D721Med (cell line): ENCODE measurements at regions not wholly inside any gene's neighbourhood (a gene's known extent, or its start where the extent isn't known, plus 50 kb on each side); places are given as distances from the start of the nearest gene placed in this dataset.

Experiments
- DNase-seq: peaks from one replicate; pipeline ENCODE4 v3.0.0; 2011; ENCODE audit warnings: low spot score; ENCODE audit not compliant: insufficient read length
- FAIRE-seq: peaks from 2 replicates; lab custom pipeline; 2011; peaks lifted over from hg19 to GRCh38; lab: Jason Lieb, UNC
- TF ChIP-seq, protein P1 (sequence below): IDR thresholded peaks from 2 replicates; pipeline ENCODE4 v1.5.1; 2012; ENCODE audit warnings: mild to moderate bottlenecking, control low read depth; ENCODE audit not compliant: insufficient read depth; ENCODE audit errors: missing control alignments

DNA sequence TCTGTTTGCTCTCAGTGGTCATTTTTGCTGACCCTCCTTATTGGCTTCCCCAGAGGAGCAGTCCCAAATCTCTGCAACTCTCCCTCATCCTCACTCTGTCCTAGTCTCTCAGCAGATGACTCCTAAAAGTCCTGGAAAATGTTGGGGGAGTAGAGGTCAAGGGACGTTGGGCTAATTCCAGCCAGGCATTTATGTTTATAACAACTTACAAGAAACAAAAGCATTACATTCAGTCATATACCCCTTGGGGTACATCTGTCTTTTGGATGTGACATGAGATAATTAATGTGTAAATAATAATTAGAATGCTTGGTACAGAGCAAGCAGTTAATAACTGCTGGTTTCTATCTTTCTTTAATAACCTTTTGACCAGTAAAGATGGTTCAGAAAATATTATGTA lies 176.2 kb downstream of the YTHDC2 start:
- FAIRE-seq (no peak), DNase-seq (no peak)
- TF ChIP-seq, protein P1, sequence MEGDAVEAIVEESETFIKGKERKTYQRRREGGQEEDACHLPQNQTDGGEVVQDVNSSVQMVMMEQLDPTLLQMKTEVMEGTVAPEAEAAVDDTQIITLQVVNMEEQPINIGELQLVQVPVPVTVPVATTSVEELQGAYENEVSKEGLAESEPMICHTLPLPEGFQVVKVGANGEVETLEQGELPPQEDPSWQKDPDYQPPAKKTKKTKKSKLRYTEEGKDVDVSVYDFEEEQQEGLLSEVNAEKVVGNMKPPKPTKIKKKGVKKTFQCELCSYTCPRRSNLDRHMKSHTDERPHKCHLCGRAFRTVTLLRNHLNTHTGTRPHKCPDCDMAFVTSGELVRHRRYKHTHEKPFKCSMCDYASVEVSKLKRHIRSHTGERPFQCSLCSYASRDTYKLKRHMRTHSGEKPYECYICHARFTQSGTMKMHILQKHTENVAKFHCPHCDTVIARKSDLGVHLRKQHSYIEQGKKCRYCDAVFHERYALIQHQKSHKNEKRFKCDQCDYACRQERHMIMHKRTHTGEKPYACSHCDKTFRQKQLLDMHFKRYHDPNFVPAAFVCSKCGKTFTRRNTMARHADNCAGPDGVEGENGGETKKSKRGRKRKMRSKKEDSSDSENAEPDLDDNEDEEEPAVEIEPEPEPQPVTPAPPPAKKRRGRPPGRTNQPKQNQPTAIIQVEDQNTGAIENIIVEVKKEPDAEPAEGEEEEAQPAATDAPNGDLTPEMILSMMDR, result no peak

DNA sequence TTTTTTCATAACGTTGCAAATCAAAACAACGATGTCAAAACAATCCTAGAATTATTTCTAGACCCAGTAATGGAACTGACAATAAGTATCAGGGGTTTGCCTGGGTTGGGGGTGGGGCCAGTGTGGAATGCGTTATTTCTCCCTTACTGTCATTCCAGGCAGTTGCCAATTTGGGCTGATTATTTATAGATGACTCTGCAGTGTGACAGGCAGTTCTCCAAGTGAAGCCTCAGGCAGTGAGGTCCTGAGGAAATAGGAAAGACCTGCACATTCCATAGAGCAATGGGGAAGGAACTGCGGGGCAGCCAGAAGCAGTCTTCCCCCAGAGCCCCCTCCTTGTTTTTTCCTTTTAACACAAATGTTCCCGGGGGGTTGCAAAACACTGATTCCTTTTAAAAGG lies 179.0 kb downstream of the YTHDC2 start:
- FAIRE-seq (no peak), DNase-seq (no peak)
- TF ChIP-seq, protein P1, result no peak

DNA sequence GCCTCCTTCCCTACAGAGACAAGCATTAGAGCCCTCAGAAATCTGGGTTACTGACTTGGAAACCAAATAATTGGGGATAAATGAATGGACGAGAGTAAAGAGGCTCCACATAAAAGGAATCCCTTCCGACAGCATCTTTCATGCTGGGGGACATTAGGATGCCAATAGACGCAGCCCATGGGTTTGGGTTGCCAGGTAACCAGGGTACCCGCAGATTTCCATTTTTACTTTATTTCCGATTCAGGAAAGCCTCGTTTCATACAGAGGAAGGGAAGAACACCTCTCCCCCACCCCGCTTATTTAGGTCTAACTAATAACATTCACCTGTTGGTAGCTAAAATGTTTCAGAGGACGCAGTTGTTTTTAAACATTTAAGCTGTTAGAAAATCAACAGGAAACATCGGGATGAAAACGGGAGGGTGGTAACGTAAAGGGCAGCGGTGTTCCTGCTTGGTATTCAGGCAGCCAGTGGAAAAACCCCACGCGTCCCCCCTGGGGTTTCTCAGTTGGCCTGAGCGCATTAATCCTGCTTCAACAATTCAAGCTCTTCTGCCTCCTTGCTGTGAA lies 179.5 kb downstream of the YTHDC2 start:
- DNase-seq (no peak), FAIRE-seq (no peak)
- TF ChIP-seq, protein P1, result no peak

DNA sequence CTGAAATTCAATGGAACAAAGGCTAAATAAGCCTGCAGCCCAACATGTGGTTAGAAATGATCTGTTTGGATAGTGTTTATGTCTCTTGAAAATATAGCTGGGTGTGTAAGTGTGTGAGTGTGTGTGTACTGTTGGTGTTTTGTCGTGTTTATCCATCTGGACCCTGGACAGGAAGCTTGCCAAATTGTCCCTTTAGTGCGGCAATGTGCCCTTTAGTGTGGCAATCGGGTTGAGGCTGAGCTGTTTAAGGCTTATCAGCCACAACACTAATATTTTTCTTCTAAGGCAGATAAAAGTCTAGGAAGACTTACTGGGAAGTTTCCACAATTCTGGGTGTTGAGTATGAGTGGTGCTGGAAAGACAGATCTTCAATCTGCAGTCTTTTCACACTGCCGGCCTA lies 180.2 kb downstream of the YTHDC2 start:
- FAIRE-seq (no peak), DNase-seq (no peak)
- TF ChIP-seq, protein P1, result no peak

DNA sequence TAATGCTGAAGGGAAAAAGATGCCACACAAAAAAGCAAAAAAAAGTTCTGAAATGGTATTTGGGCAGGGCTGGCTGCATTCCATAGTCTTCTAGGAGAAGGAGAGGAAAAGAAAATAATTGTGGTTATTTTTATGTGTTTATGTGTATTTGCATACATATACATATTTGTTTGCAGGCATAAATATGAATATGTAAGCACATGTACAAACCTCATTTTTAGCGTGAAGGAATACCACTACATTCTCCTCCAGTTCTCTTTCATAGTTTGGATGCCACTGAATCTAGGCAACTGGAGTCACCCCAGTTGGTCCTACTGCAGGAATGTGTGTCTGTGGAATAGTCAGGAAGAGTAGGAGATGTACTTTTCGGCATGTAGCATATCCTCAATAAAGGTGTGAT lies 181.1 kb downstream of the YTHDC2 start:
- FAIRE-seq (no peak), DNase-seq (no peak)
- TF ChIP-seq, protein P1, result no peak

DNA sequence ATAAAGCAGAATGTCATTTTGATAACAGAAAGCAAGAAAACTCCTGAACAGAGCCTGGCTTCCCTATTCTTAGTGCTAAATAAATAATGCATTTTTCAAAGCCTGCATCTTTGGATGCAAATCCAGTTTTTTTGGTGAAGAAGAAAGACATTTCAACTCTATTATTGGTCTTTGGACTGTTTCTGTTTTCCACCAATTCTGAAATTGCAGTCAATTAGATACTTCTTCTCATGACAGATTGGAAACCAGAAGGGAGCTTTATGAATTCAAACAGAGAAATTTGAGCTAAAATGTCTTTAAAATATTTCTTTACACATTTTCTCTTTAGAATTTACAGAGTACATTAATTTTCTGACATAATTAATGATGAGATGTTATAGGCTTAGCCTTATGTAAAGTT lies 189.8 kb downstream of the YTHDC2 start:
- TF ChIP-seq, protein P1, result no peak
- DNase-seq (no peak), FAIRE-seq (no peak)

DNA sequence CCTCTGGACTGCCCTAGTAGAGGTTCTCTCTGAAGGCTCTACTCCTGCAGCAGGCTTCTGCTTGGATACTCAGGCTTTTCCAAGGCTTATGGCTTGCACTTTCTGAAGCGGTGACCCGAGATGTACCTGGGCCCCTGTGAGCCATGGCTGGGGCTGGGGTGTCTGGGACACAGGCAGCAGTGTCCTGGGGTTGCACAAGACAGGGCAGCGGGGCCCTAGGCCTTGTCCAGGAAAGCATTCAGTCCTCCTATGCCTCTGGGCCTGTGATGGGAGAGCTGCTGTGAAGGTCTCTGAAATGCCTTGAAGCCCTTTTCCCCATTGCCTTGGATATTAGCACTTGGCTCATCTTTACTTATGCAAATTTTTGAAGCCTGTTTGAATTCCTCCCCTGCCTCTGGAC lies 192.2 kb downstream of the YTHDC2 start:
- no peak for DNase-seq
- TF ChIP-seq, protein P1, result no peak
- no peak for FAIRE-seq
